Stomach (tissue), 4 donors: ENCODE measurements at regions not wholly inside any gene's neighbourhood (a gene's known extent, or its start where the extent isn't known, plus 50 kb on each side); places are given as distances from the start of the nearest gene placed in this dataset.

Source experiments
- CTCF ChIP-seq, 7 experiments: fragments of 450-650 bp in 4 of 7; fragments of 200-600 bp in 3 of 7; sonication (generic) in 3 of 7; IDR thresholded peaks; one replicate each; pipeline ENCODE4 v1.5.1; 2016 to 2019; ENCODE audit warnings: antibody characterized with exemption in 7 of 7, control low read depth in 2 of 7, mild to moderate bottlenecking in 1 of 7
- POLR2A ChIP-seq, 4 donors: fragments of 450-650 bp; IDR thresholded peaks; one replicate each; pipeline ENCODE4 v1.6.1; 2016; ENCODE audit warnings: antibody characterized with exemption in 4 of 4, control low read depth in 2 of 4, mild to moderate bottlenecking in 1 of 4, moderate library complexity in 1 of 4
- POLR2AphosphoS5 ChIP-seq, 3 donors: sonication (generic); formaldehyde crosslinking; IDR thresholded peaks; one replicate each; pipeline ENCODE4 v1.6.1; 2016; ENCODE audit warnings: antibody characterized with exemption in 3 of 3

DNA sequence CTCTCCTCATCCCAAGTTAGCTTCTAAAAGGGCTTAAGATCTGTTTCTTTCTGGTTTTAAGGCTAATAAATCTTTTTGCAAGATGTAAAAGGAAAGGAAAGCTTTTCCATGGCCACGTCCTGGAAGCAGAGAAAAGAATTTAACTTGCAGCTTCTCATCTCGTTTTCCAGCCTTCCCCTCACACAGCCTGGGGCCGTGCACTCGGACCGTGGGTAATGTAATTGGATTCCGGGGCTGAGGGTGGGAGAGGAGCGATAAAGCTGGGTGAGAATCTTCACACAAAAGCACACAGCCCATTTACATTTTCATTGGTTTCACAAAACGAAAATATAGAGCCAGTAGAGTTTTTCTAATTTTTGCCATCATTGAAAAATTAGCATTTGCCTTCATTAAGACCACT lies 91.2 kb downstream of the IRX2 start:
- TF ChIP-seq CTCF (IDR thresholded peaks at IDR 0.05) (no peak), POLR2A (IDR thresholded peaks at IDR 0.05) (no peak), POLR2AphosphoS5 (IDR thresholded peaks at IDR 0.05) (no peak)
